H1 (cell line): ENCODE measurements at regions not wholly inside any gene's neighbourhood (a gene's known extent, or its start where the extent isn't known, plus 50 kb on each side); places are given as distances from the start of the nearest gene placed in this dataset.

Source experiments
- CTCF ChIA-PET: fragments of 300-600 bp; sonication (Branson Sonifier 250); formaldehyde crosslinking; loops from one replicate; lab custom pipeline; 2021; ENCODE audit not compliant: partially characterized antibody; lab: Charles Lee
- POLR2A ChIA-PET: fragments of 300-600 bp; sonication (Branson Sonifier 250); formaldehyde crosslinking; loops from one replicate; lab custom pipeline; 2021; ENCODE audit warnings: inconsistent platforms; ENCODE audit not compliant: partially characterized antibody; lab: Charles Lee
- DNase-seq, 2 experiments: peaks; one replicate each; pipeline versions ENCODE4 v3.0.0 to v3.0.0-alpha.2; 2010 to 2022; ENCODE audit warnings: low spot score in 2 of 2, low read depth in 1 of 2, mixed read lengths in 1 of 2
- FAIRE-seq: peaks from 2 replicates; lab custom pipeline; 2011; peaks lifted over from hg19 to GRCh38; lab: Jason Lieb, UNC
- H2AFZ ChIP-seq: 2 replicates; pipeline ENCODE4 v1.8.1; 2012; ENCODE audit warnings: low read length, inconsistent platforms
- H2AK5ac ChIP-seq: 2 replicates; pipeline ENCODE4 v1.6.1; 2013; ENCODE audit warnings: low read depth, low read length
- H2BK120ac ChIP-seq: replicated peaks from 2 replicates; pipeline ENCODE3; 2013; ENCODE audit warnings: low read depth, low read length, inconsistent platforms
- H2BK12ac ChIP-seq: 2 replicates; pipeline ENCODE4 v1.6.1; 2013; ENCODE audit warnings: low read depth, low read length
- H2BK15ac ChIP-seq: 2 replicates; pipeline ENCODE4 v1.6.1; 2013; ENCODE audit warnings: low read length
- H2BK20ac ChIP-seq: 2 replicates; pipeline ENCODE4 v1.6.1; 2013; ENCODE audit warnings: low read length
- H2BK5ac ChIP-seq: 2 replicates; pipeline ENCODE4 v1.6.1; 2013; ENCODE audit warnings: low read depth, low read length
- H3K14ac ChIP-seq: 2 replicates; pipeline ENCODE4 v1.6.1; 2013; ENCODE audit warnings: inconsistent platforms; ENCODE audit not compliant: insufficient read length
- H3K18ac ChIP-seq: 2 replicates; pipeline ENCODE4 v1.6.1; 2013; ENCODE audit warnings: low read length; ENCODE audit errors: extremely low read depth
- H3K23ac ChIP-seq: 2 replicates; pipeline ENCODE4 v1.6.1; 2013; ENCODE audit warnings: inconsistent platforms; ENCODE audit not compliant: insufficient read length
- H3K23me2 ChIP-seq: 2 replicates; pipeline ENCODE4 v1.6.1; 2013; ENCODE audit warnings: low read depth, low read length
- H3K27ac ChIP-seq: 2 replicates; pipeline ENCODE4 v1.6.1; 2011; ENCODE audit warnings: low read depth, low read length, inconsistent platforms
- H3K27me3 ChIP-seq, 4 experiments: replicated peaks in 1 of 4; 1 replicate in 1 of 4; 2 replicates in 3 of 4; pipeline versions ENCODE4 v1.6.1 to v1.8.1; 2011 to 2013; ENCODE audit warnings: low read length in 3 of 4, mild to moderate bottlenecking in 3 of 4, inconsistent platforms in 2 of 4, mixed read lengths in 2 of 4, moderate library complexity in 1 of 4; ENCODE audit not compliant: control insufficient read depth in 3 of 4, insufficient read depth in 3 of 4; ENCODE audit errors: extremely low read depth in 1 of 4
- H3K36me3 ChIP-seq, 4 experiments: 2 replicates each; pipeline versions ENCODE4 v1.6.1 to v1.8.1; 2011 to 2013; ENCODE audit warnings: mild to moderate bottlenecking in 4 of 4, low read length in 3 of 4, moderate library complexity in 2 of 4, control low read depth in 1 of 4, inconsistent platforms in 1 of 4; ENCODE audit not compliant: insufficient read depth in 4 of 4, control insufficient read depth in 2 of 4
- H3K4ac ChIP-seq: replicated peaks from 2 replicates; pipeline ENCODE3; 2013; ENCODE audit warnings: low read length, low read depth, mixed read lengths, inconsistent platforms; ENCODE audit not compliant: insufficient read length
- H3K4me1 ChIP-seq, 4 experiments: replicated peaks in 1 of 4; 1 replicate in 1 of 4; 2 replicates in 3 of 4; pipeline versions ENCODE4 v1.6.1 to v1.8.1; 2011 to 2013; ENCODE audit warnings: low read length in 3 of 4, inconsistent platforms in 2 of 4, mixed read lengths in 1 of 4; ENCODE audit not compliant: insufficient read depth in 4 of 4, control insufficient read depth in 3 of 4
- H3K4me2 ChIP-seq, 2 experiments: 2 replicates each; pipeline versions ENCODE4 v1.6.1 to v1.8.1; 2011 to 2013; ENCODE audit warnings: low read depth in 2 of 2, low read length in 2 of 2, control low read depth in 1 of 2, inconsistent platforms in 1 of 2, mild to moderate bottlenecking in 1 of 2; ENCODE audit not compliant: insufficient read depth in 1 of 2
- H3K4me3 ChIP-seq, 4 experiments: fragments of 200-600, 300-600 bp in 1 of 4; sonication (generic), shearing (Covaris generic), sonication (Bioruptor Twin) in 1 of 4; 2 replicates each; pipeline versions ENCODE4 v1.5.1 to v1.8.1; 2011 to 2016; ENCODE audit warnings: low read length in 4 of 4, low read depth in 3 of 4, control low read depth in 2 of 4, inconsistent platforms in 2 of 4, mild to moderate bottlenecking in 2 of 4, mixed read lengths in 1 of 4, moderate library complexity in 1 of 4; ENCODE audit not compliant: insufficient read depth in 2 of 4; ENCODE audit errors: extremely low read depth in 1 of 4
- H3K56ac ChIP-seq: replicated peaks from 2 replicates; pipeline ENCODE3; 2013; ENCODE audit warnings: low read depth, mild to moderate bottlenecking, mixed read lengths, low read length, inconsistent platforms; ENCODE audit not compliant: insufficient read length
- H3K79me1 ChIP-seq: 2 replicates; pipeline ENCODE4 v1.6.1; 2013; ENCODE audit warnings: low read depth, low read length, control low read depth
- H3K79me2 ChIP-seq, 2 experiments: 2 replicates each; pipeline versions ENCODE4 v1.6.1 to v1.8.1; 2012 to 2013; ENCODE audit warnings: low read length in 2 of 2, mild to moderate bottlenecking in 2 of 2, inconsistent platforms in 1 of 2; ENCODE audit not compliant: insufficient read depth in 2 of 2, control insufficient read depth in 1 of 2
- H3K9ac ChIP-seq, 4 experiments: replicated peaks in 1 of 4; 1 replicate in 1 of 4; 2 replicates in 3 of 4; pipeline versions ENCODE4 v1.6.1 to v1.8.1; 2011 to 2013; ENCODE audit warnings: low read depth in 3 of 4, low read length in 3 of 4, control low read depth in 2 of 4, mild to moderate bottlenecking in 2 of 4, moderate library complexity in 2 of 4, inconsistent platforms in 1 of 4; ENCODE audit errors: extremely low read depth in 1 of 4
- H3K9me3 ChIP-seq, 2 experiments: 2 replicates each; pipeline versions ENCODE4 v1.6.1 to v1.8.1; 2012 to 2013; ENCODE audit warnings: mild to moderate bottlenecking in 2 of 2, moderate library complexity in 2 of 2, control low read depth in 1 of 2, inconsistent platforms in 1 of 2, low read depth in 1 of 2, low read length in 1 of 2, mixed read lengths in 1 of 2; ENCODE audit not compliant: insufficient read depth in 2 of 2
- H4K20me1 ChIP-seq, 2 experiments: replicated peaks in 1 of 2; 2 replicates each; pipeline versions ENCODE3 to v1.8.1; 2011 to 2013; ENCODE audit warnings: inconsistent platforms in 2 of 2, low read length in 2 of 2, mild to moderate bottlenecking in 1 of 2; ENCODE audit not compliant: insufficient read depth in 2 of 2, control insufficient read depth in 1 of 2
- H4K5ac ChIP-seq: 2 replicates; pipeline ENCODE4 v1.6.1; 2013; ENCODE audit warnings: low read length, low read depth, mixed read lengths, inconsistent platforms; ENCODE audit not compliant: insufficient read length
- H4K8ac ChIP-seq: 2 replicates; pipeline ENCODE4 v1.8.0; 2013; ENCODE audit warnings: mild to moderate bottlenecking, moderate library complexity, low read length, inconsistent platforms; ENCODE audit not compliant: insufficient read depth; ENCODE audit errors: extremely low read depth
- H4K91ac ChIP-seq: replicated peaks from 2 replicates; pipeline ENCODE3; 2013; ENCODE audit warnings: low read length, mixed read lengths, inconsistent platforms; ENCODE audit not compliant: insufficient read length
- CREB1 ChIP-seq: IDR thresholded peaks from 2 replicates; pipeline ENCODE4 v1.6.1; 2012; ENCODE audit warnings: inconsistent platforms
- CTCF ChIP-seq, 3 experiments: IDR thresholded peaks; 1 replicate in 2 of 3; 2 replicates in 1 of 3; pipeline versions ENCODE4 v1.5.1 to v1.6.1; 2011; ENCODE audit warnings: low read length in 3 of 3, mild to moderate bottlenecking in 3 of 3, inconsistent platforms in 2 of 3, low read depth in 1 of 3, moderate library complexity in 1 of 3; ENCODE audit not compliant: insufficient read depth in 1 of 3; ENCODE audit errors: control extremely low read depth in 1 of 3
- KDM4A ChIP-seq: IDR thresholded peaks from one replicate; pipeline ENCODE4 v1.7.1; 2012; ENCODE audit warnings: low read depth, mild to moderate bottlenecking, moderate library complexity, low read length, inconsistent platforms; ENCODE audit not compliant: severe bottlenecking
- POU5F1 ChIP-seq: IDR thresholded peaks from 2 replicates; pipeline ENCODE4 v1.6.1; 2011; ENCODE audit warnings: low read depth, mild to moderate bottlenecking, low read length, moderate library complexity
- SIN3A ChIP-seq, 2 experiments: IDR thresholded peaks in 1 of 2; conservative IDR thresholded peaks in 1 of 2; 2 replicates each; pipeline ENCODE4 v1.6.1; 2011 to 2012; ENCODE audit warnings: low read length in 2 of 2, improper control_type of control experiment in 1 of 2, low read depth in 1 of 2, mild to moderate bottlenecking in 1 of 2
- WGBS, 2 experiments: shearing (Covaris generic) in 1 of 2; methylation state at CpG; one replicate each; pipeline versions ENCODE4 v1.1.6 to v1.1.7; 2013 to 2015; ENCODE audit warnings: low lambda C conversion rate in 2 of 2, mixed read lengths in 2 of 2, inconsistent platforms in 1 of 2, low coverage in 1 of 2, missing lambda C conversion rate in 1 of 2; ENCODE audit not compliant: insufficient replicate concordance in 2 of 2, insufficient coverage in 1 of 2, insufficient read length in 1 of 2; ENCODE audit errors: extremely low coverage in 1 of 2, missing lambda C conversion rate in 1 of 2; 5-methylcytosine and 5-hydroxymethylcytosine counted together

DNA sequence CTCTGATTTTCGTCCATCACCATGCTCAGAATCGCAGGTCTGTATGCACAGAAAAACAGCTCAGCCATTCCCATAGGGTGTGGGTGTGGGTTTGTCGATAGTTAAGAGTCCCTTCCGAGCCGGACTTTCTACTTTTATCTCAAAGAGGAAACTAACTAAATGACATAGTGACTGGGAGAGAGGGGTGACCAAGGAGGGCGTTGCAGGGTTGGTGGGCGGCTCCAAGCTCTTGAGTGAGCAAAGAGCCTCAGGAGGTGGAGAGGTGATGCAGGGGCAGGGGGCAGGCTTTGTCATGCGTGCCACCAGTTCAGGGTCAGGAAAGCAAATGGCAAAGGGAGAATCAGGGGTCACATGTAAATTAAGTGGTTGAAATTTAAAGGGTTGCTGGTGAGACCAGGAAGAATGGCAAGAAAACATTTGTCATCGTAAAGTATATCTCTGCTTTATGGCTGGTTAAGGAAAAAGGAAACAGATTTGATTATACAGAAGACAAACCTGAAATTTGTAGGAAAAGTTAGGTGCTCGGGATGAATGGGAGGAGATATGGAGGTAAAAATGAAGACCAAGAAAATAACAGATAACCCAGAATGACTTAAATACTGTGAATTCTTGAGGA is 249.0 kb downstream of the SETD4 start:
- H4K8ac ChIP-seq = no peak overlapping the region
- H2BK5ac ChIP-seq = no peak overlapping the region
- H3K36me3 ChIP-seq = no peaks in the 10 kb centered on the region
- CTCF ChIA-PET = interaction anchor here (0.6 to 0.8 kb wide), 2 partner anchors 19 to 123 kb away, joined by 3 read pairs; no protein-coding TSS in a partner anchor
- 73% methylated on average over 10 of the region's 10 CpGs; no CpG with 5 or more reads in 1 of the 2 experiments for WGBS, 2 experiments
- no peak overlapping the region for H3K18ac ChIP-seq
- no peak overlapping the region for H2BK120ac ChIP-seq
- H3K9me3 ChIP-seq = no peaks in the 10 kb centered on the region
- no peak overlapping the region for H3K4ac ChIP-seq
- H2BK20ac ChIP-seq = no peak overlapping the region
- peak; percentile 87 for TF ChIP-seq POU5F1
- no peak for TF ChIP-seq KDM4A
- TF ChIP-seq CREB1 = no peak
- no peak for TF ChIP-seq SIN3A (conservative IDR thresholded peaks at IDR 0.05 in 1 of 2, IDR thresholded peaks at IDR 0.05 in 1 of 2; ENCODE audit: low read depth in 1 of 2, low read length in 2 of 2)
- no peak for TF ChIP-seq CTCF (IDR thresholded peaks at IDR 0.05; ENCODE audit: control extremely low read depth in 1 of 3, insufficient read depth in 1 of 3, low read depth in 1 of 3, low read length in 3 of 3)
- H3K79me2 ChIP-seq = no peaks in the 10 kb centered on the region
- DNase-seq = no peak
- H3K4me3 ChIP-seq = no peak overlapping the region
- no peak overlapping the region for H3K27ac ChIP-seq
- peak overlapping the region in 1 of 2 experiments; percentile 19; a peak in 1 of 4 replicates for H3K4me2 ChIP-seq
- H2AFZ ChIP-seq = no peak overlapping the region
- no peak overlapping the region for H3K9ac ChIP-seq
- H2AK5ac ChIP-seq = no peak overlapping the region
- H4K91ac ChIP-seq = no peak overlapping the region
- no peaks in the 10 kb centered on the region for H3K27me3 ChIP-seq
- FAIRE-seq = no peak
- POLR2A ChIA-PET = interaction anchor here (0.7 kb wide), 1 partner anchor 125 kb away, joined by 3 read pairs; no protein-coding TSS in a partner anchor
- peak overlapping the region; percentile 2 for H3K56ac ChIP-seq
- no peak overlapping the region for H2BK15ac ChIP-seq
- no peak overlapping the region for H3K14ac ChIP-seq
- H4K5ac ChIP-seq = no peak overlapping the region
- no peaks in the 10 kb centered on the region for H4K20me1 ChIP-seq
- H3K23me2 ChIP-seq = no peaks in the 10 kb centered on the region
- no peaks in the 10 kb centered on the region for H3K79me1 ChIP-seq
- H3K23ac ChIP-seq = no peak overlapping the region
- H3K4me1 ChIP-seq = peaks cover 0 to 5% (median 4%) of the 10 kb centered on the region in 4 experiments; a peak in 3 of 7 replicates
- H2BK12ac ChIP-seq = no peak overlapping the region
